Suprapubic skin (tissue), 4 donors: ENCODE measurements at regions not wholly inside any gene's neighbourhood (a gene's known extent, or its start where the extent isn't known, plus 50 kb on each side); places are given as distances from the start of the nearest gene placed in this dataset.

Experiments used
- DNase-seq, 2 donors: peaks; one replicate each; pipeline ENCODE4 v3.0.0-alpha.2; 2019; ENCODE audit warnings: low spot score in 2 of 2
- H3K27ac ChIP-seq: fragments of 200-600 bp; sonication (generic); one replicate; pipeline ENCODE4 v1.5.1; 2019
- H3K27me3 ChIP-seq: fragments of 200-600 bp; sonication (generic); one replicate; pipeline ENCODE4 v1.5.1; 2019
- H3K36me3 ChIP-seq: fragments of 200-600 bp; sonication (generic); one replicate; pipeline ENCODE4 v1.5.1; 2019
- H3K4me1 ChIP-seq: fragments of 200-600 bp; sonication (generic); one replicate; pipeline ENCODE4 v1.5.1; 2019
- H3K4me3 ChIP-seq: fragments of 200-600 bp; sonication (generic); one replicate; pipeline ENCODE4 v1.5.1; 2019; ENCODE audit warnings: mild to moderate bottlenecking
- H3K9me3 ChIP-seq: fragments of 200-600 bp; sonication (generic); one replicate; pipeline ENCODE4 v1.5.1; 2019
- EP300 ChIP-seq: sonication (generic); formaldehyde crosslinking; IDR thresholded peaks from one replicate; pipeline ENCODE4 v1.6.1; 2017; ENCODE audit warnings: antibody characterized with exemption
- POLR2A ChIP-seq, 2 donors: fragments of 450-650 bp; IDR thresholded peaks; one replicate each; pipeline ENCODE4 v1.6.1; 2017; ENCODE audit warnings: antibody characterized with exemption in 2 of 2, mild to moderate bottlenecking in 2 of 2, moderate library complexity in 2 of 2
- POLR2AphosphoS5 ChIP-seq, 3 donors: sonication (generic); formaldehyde crosslinking; IDR thresholded peaks; one replicate each; pipeline ENCODE4 v1.6.1; 2017; ENCODE audit warnings: antibody characterized with exemption in 3 of 3
- WGBS: methylation state at CpG from one replicate; pipeline ENCODE4 v1.1.5; 2018; 5-methylcytosine and 5-hydroxymethylcytosine counted together
- TF ChIP-seq, protein P1 (sequence below), 2 donors: fragments of 200-600 bp in 1 of 2; fragments of 450-650 bp in 1 of 2; sonication (generic) in 1 of 2; IDR thresholded peaks; one replicate each; pipeline ENCODE4 v1.5.1; 2016 to 2019; ENCODE audit warnings: antibody characterized with exemption in 2 of 2, mild to moderate bottlenecking in 1 of 2, moderate library complexity in 1 of 2

GRCh38 chr5:25764733-25765132 is 1120.0 kb upstream of the CDH10 start:
- Histone ChIP-seq H3K27ac (no peak overlapping the region), H3K9me3 (no peaks in the 10 kb centered on the region), H3K36me3 (no peaks in the 10 kb centered on the region), H3K27me3 (no peaks in the 10 kb centered on the region), H3K4me3 (no peak overlapping the region), H3K4me1 (no peaks in the 10 kb centered on the region)
- TF ChIP-seq POLR2AphosphoS5 (IDR thresholded peaks at IDR 0.05) (no peak), EP300 (no peak), POLR2A (IDR thresholded peaks at IDR 0.05) (no peak)
- TF ChIP-seq, protein P1, sequence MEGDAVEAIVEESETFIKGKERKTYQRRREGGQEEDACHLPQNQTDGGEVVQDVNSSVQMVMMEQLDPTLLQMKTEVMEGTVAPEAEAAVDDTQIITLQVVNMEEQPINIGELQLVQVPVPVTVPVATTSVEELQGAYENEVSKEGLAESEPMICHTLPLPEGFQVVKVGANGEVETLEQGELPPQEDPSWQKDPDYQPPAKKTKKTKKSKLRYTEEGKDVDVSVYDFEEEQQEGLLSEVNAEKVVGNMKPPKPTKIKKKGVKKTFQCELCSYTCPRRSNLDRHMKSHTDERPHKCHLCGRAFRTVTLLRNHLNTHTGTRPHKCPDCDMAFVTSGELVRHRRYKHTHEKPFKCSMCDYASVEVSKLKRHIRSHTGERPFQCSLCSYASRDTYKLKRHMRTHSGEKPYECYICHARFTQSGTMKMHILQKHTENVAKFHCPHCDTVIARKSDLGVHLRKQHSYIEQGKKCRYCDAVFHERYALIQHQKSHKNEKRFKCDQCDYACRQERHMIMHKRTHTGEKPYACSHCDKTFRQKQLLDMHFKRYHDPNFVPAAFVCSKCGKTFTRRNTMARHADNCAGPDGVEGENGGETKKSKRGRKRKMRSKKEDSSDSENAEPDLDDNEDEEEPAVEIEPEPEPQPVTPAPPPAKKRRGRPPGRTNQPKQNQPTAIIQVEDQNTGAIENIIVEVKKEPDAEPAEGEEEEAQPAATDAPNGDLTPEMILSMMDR (IDR thresholded peaks at IDR 0.05), result no peak
- DNase-seq, result no peak

DNA sequence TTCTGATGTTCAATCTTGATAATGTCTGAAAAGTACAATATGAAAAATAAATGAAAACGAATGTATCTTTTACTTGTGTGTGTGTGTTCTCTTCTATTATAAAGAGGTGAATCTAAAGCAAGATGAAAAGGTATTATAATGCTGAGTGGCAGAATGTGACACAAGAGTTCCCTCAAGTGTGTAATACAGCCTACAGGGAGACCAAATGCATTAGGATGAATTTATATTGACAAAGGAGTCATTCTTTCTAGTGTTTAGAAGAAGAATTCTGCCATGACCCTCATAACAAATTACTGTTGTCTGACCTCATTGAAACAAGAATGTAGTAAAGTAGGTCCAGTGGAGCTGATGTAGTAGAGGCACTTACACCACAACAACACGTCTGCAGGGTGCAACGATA is 1119.0 kb upstream of the CDH10 start:
- no peak for TF ChIP-seq POLR2AphosphoS5 (IDR thresholded peaks at IDR 0.05)
- no peaks in the 10 kb centered on the region for H3K9me3 ChIP-seq
- no peak overlapping the region for H3K4me3 ChIP-seq
- no peak overlapping the region for H3K27ac ChIP-seq
- no peaks in the 10 kb centered on the region for H3K36me3 ChIP-seq
- H3K4me1 ChIP-seq, result no peaks in the 10 kb centered on the region
- DNase-seq, result no peak
- 57% methylated on average over 3 of the region's 3 CpGs for WGBS
- no peaks in the 10 kb centered on the region for H3K27me3 ChIP-seq

- H3K36me3 ChIP-seq, result no peaks in the 10 kb centered on the region
- no peak for DNase-seq
- H3K27me3 ChIP-seq, result no peaks in the 10 kb centered on the region
- H3K27ac ChIP-seq, result no peak overlapping the region
- no peaks in the 10 kb centered on the region for H3K4me1 ChIP-seq
- 48% methylated on average over 3 of the region's 3 CpGs for WGBS
- no peak overlapping the region for H3K4me3 ChIP-seq
- TF ChIP-seq POLR2A (IDR thresholded peaks at IDR 0.05) (no peak), POLR2AphosphoS5 (IDR thresholded peaks at IDR 0.05) (no peak), EP300 (no peak)
- TF ChIP-seq, protein P1 (IDR thresholded peaks at IDR 0.05), result no peak
- peaks cover 21% of the 10 kb centered on the region for H3K9me3 ChIP-seq
Observed at GRCh38 chr5:25754895-25755294, 1110.1 kb upstream of the CDH10 start.

DNA sequence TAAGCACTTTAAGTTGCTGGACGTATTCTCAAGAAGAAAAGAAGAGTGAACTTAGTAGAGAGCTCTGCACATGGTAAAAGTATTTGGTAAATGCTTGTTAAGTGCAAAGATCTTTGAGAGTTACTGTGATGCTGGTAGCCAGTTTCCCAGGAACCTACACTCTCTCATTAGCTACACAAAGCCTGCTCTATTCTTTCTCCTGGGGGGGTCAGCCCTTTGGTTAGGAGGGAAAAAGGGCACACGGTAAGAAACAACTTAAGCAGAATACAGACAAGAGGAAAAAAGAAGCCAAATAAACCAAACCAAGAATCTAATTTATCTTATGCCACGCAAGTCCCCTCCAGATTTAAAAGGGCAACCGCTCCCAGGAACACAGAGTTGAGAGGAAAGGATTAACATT is 1100.1 kb upstream of the CDH10 start:
- no peaks in the 10 kb centered on the region for H3K36me3 ChIP-seq
- H3K4me1 ChIP-seq, result no peaks in the 10 kb centered on the region
- TF ChIP-seq, protein P1 (IDR thresholded peaks at IDR 0.05), result no peak
- TF ChIP-seq EP300 (no peak), POLR2AphosphoS5 (IDR thresholded peaks at IDR 0.05) (no peak), POLR2A (IDR thresholded peaks at IDR 0.05) (no peak)
- H3K9me3 ChIP-seq, result no peaks in the 10 kb centered on the region
- DNase-seq, result no peak
- no peaks in the 10 kb centered on the region for H3K27me3 ChIP-seq
- 69% methylated on average over 4 of the region's 4 CpGs for WGBS
- H3K27ac ChIP-seq, result no peak overlapping the region
- H3K4me3 ChIP-seq, result no peak overlapping the region

- H3K27ac ChIP-seq, result no peak overlapping the region
- TF ChIP-seq EP300 (no peak), POLR2AphosphoS5 (IDR thresholded peaks at IDR 0.05) (no peak), POLR2A (IDR thresholded peaks at IDR 0.05) (no peak)
- TF ChIP-seq, protein P1 (IDR thresholded peaks at IDR 0.05), result no peak
- DNase-seq, result no peak
- WGBS, result 95% methylated on average over 1 of the region's 1 CpG
- no peak overlapping the region for H3K4me3 ChIP-seq
- no peaks in the 10 kb centered on the region for H3K4me1 ChIP-seq
- no peaks in the 10 kb centered on the region for H3K27me3 ChIP-seq
- no peaks in the 10 kb centered on the region for H3K9me3 ChIP-seq
- no peaks in the 10 kb centered on the region for H3K36me3 ChIP-seq
Observed at GRCh38 chr5:25716680-25717079, 1071.9 kb upstream of the CDH10 start.

DNA sequence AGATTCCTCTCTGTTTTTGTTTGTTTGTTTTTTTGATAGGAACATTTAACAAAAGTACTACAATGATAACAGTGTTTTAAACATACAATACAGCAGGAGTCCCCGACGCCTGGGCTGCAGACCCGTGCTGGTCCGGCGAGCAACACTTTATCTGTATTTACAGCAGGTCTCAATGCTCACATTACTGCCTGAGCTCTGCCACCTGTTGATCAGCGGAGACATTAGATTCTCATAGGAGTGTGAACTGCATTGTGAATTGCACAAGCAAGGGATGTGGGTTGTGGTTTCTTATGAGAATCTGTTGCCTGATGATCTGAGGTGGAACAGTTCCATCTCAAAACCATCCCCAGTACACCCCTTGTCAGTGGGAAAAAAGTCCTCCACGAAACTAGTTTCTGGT is 1068.5 kb upstream of the CDH10 start:
- DNase-seq, result no peak

More for the DNA sequence above, 1068.5 kb upstream of the CDH10 start:
- WGBS, result 42% methylated on average over 7 of the region's 7 CpGs
- Histone ChIP-seq H3K4me3 (no peak overlapping the region), H3K27me3 (no peaks in the 10 kb centered on the region), H3K9me3 (no peaks in the 10 kb centered on the region), H3K4me1 (no peaks in the 10 kb centered on the region), H3K36me3 (no peaks in the 10 kb centered on the region), H3K27ac (no peak overlapping the region)
- TF ChIP-seq EP300 (no peak), POLR2A (IDR thresholded peaks at IDR 0.05) (no peak), POLR2AphosphoS5 (IDR thresholded peaks at IDR 0.05) (no peak)
- TF ChIP-seq, protein P1 (IDR thresholded peaks at IDR 0.05), result no peak
